Cardiac fibroblast (primary cell): ENCODE measurements at regions not wholly inside any gene's neighbourhood (a gene's known extent, or its start where the extent isn't known, plus 50 kb on each side); places are given as distances from the start of the nearest gene placed in this dataset.

Experiments
- DNase-seq, 2 donors: peaks; one replicate each; pipeline versions ENCODE4 v3.0.0 to v3.0.0-alpha.2; 2010; ENCODE audit warnings: low read depth in 2 of 2
- H3K4me3 ChIP-seq, 2 donors: replicated peaks in 1 of 2; 1 replicate in 1 of 2; 2 replicates in 1 of 2; pipeline ENCODE4 v1.5.1; 2011; ENCODE audit warnings: low read depth in 2 of 2, low read length in 2 of 2, mild to moderate bottlenecking in 2 of 2, moderate library complexity in 1 of 2
- TF ChIP-seq, protein P1 (sequence below): IDR thresholded peaks from one replicate; pipeline ENCODE4 v1.5.1; 2011; ENCODE audit warnings: low read depth, mild to moderate bottlenecking, low read length, inconsistent platforms

DNA sequence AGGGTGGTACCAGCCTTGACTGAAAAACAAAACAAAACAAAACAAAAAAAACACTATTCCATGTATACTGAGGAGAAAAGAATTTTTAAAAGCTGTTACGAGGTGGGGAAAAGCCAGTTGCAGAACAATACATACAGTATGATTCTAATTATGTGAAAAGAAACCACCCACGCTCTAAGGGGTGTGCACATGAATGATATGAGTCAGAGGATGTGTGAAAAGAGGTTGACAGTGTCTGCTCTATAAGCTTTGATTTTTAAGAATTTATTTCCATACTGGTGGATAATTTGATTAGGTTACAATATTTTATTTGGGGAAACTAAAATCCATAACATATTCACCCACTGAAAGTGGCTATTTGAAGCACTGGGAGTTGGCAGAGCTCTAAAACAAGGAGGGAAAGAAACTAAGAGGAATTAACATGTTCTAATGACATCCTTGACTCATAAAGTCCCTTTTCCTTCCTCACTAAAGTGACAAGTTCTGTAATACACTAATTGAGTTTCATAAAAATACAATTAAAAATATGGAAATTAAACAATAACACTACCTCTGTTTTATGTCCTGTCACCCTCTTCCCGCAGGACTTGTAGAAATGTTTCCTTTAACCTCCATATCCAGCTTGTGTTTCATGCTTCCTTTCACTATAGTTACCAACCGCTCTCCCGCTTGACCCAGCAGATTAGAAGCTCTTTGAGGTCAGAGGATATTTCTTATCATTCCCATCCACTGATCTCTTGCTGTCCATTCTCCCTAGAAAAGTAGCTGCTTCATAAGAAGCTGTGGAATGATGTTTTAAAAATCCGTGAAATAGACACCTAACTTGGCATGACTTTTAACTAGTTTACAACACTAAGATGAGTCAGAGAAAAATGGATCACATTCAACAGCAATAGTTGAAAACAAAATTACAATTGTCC lies 118.6 kb upstream of the CCDC28A start:
- TF ChIP-seq, protein P1, sequence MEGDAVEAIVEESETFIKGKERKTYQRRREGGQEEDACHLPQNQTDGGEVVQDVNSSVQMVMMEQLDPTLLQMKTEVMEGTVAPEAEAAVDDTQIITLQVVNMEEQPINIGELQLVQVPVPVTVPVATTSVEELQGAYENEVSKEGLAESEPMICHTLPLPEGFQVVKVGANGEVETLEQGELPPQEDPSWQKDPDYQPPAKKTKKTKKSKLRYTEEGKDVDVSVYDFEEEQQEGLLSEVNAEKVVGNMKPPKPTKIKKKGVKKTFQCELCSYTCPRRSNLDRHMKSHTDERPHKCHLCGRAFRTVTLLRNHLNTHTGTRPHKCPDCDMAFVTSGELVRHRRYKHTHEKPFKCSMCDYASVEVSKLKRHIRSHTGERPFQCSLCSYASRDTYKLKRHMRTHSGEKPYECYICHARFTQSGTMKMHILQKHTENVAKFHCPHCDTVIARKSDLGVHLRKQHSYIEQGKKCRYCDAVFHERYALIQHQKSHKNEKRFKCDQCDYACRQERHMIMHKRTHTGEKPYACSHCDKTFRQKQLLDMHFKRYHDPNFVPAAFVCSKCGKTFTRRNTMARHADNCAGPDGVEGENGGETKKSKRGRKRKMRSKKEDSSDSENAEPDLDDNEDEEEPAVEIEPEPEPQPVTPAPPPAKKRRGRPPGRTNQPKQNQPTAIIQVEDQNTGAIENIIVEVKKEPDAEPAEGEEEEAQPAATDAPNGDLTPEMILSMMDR, result no peak
- H3K4me3 ChIP-seq, result peak overlapping the region in 1 of 2 donors; percentile 33
- peak; percentile 44 to 45 for DNase-seq

DNA sequence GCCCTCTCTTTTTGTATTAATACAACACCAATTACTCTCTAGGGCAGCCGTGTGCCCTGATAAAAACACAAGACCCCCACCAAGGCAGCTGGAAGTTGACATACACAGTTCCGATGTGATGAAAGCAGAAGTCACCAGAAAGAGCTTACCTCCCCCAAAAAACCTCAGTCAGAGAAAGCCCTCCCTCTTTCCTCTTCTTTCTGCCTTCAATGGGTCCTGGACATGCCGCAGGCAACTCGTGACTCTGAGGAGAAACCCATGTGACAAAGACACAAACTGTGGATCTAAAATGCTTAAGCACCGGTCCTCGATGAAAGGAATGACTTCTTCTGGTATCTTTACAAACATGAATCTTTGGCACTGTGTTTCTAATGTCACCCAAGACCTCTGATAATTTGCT lies 117.7 kb upstream of the CCDC28A start:
- no peak for DNase-seq
- no peak overlapping the region for H3K4me3 ChIP-seq
- TF ChIP-seq, protein P1, result no peak

DNA sequence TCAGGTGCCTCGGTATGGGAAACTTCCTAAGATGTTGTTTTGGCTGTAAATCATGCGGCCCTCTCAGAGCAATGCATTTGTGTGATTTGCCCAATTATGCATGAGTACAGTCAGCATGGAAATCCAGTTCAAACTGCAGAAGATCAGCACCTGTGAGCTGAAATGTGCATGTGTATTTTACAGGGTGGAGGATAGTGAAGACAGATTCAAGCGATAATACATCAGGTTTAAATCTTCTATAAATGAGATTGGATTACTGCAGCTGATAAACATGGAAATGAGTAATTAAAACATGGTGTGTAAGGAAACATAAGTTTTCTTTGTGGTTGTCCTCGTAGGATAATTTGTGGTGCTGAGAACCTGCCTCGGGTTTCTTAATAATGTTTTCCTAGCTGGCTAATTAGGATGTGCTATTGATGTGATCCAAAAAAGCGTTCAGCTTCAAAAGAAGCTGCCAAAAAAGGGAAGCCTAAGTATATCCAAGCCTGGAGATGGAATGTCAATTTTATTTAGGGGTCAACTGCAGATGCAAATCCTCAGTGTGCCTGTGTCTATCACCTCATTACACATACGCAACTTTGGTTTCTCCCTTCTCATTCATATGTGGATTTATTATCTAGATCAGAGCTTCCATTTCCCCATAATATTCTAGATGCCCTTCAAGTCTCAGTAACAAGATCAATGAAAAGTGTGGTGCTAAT lies 117.1 kb upstream of the CCDC28A start:
- no peak overlapping the region for H3K4me3 ChIP-seq
- TF ChIP-seq, protein P1, result no peak
- no peak for DNase-seq

DNA sequence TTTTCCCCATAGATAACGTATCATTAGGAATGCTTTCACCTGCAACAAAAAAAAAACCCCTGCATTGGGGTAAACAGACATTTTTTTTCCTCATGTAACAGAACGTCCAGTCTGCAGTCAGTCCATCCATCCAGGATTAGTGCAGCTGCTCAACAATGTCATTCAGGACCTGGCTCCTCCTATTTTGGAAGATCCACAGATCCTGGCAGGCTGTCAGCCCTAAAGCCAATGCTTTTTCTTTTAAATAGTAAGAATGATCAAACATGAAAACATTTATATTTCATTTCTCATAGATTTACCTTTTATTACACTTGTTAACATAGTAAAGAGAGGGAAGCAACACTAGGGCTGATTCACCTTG lies 116.5 kb upstream of the CCDC28A start:
- TF ChIP-seq, protein P1, result no peak
- no peak for DNase-seq
- H3K4me3 ChIP-seq, result no peak overlapping the region

DNA sequence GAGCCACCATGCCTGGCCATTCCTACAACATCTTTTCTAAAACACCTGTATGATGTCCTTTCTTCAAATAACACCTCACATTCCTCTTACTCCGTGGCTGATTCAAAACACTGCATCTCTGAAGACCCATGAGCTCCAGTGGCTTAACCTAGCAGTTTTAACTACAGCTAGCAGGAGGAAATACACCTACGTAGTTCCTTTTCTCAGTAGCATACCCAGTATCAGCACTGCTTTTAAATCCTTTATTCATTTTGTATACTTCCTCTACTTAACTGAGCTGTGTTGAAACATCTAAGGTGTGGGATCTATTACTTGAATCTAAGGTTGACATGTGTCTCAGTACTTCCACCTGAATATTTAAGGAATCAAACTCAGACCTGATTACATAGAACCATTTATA lies 113.6 kb upstream of the CCDC28A start:
- no peak overlapping the region for H3K4me3 ChIP-seq
- DNase-seq, result no peak
- TF ChIP-seq, protein P1, result no peak

DNA sequence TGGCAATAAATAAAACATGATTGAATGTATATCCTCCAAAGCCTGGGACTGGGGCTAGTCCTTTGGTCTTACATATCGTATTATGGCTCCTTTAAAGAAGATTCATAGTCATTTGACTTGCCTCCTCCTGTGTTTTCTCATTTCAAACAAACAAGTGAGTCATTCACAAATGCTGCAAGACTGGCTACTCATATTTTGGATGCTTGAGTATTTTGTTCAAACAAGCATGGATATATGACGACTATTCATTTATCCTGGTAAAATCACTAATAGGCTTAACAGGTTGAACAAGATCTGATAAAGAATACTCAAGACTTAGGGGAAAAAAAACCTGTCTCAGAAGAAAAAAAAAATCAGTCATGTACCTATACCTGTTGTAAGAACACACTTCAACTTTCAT lies 111.1 kb upstream of the CCDC28A start:
- TF ChIP-seq, protein P1, result no peak

More for the DNA sequence above, 111.1 kb upstream of the CCDC28A start:
- peak; percentile 48 to 77 for DNase-seq
- no peak overlapping the region for H3K4me3 ChIP-seq
